ENCODE measurements at regions not wholly inside any gene's neighbourhood (a gene's known extent, or its start where the extent isn't known, plus 50 kb on each side); places are given as distances from the start of the nearest gene placed in this dataset.

DNA sequence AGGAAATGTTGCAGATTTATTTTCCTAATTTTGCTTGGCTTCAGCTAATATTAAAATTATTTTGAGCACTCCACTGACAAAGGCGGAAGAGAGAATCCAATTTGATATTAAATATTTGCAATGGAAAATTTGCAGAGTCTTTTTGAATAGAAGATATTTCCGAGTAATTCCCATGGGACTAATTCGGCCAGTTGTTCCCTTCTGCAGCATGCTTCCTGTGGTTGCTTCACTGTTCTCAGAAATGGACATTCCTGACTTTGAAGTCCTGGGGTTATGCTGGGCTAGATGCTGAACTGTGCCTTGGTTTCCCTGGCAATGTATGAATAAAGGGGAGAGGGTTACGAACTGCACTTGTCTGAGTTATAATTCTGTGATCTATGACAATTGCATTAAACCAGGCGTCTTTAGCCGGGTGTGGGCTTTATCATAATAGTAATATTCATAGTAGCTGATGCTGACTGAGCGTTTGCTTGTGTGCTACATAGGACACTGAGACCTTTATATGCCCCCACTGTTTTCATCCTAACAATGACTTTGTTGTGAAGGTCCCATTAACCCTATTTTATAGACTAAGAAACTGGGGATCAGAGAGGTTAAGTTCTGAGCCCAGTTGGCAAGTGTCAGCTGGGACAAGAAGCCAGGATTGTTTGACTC lies 114.5 kb upstream of the SPRY4 start:
- H3K36me3 ChIP-seq, result no peaks in the 10 kb centered on the region
- H3K9me3 ChIP-seq (ENCODE audit: severe bottlenecking), result no peaks in the 10 kb centered on the region
- no peak overlapping the region for H3K4me3 ChIP-seq (ENCODE audit: low read depth, low read length)
- no peak for TF ChIP-seq CTCF (IDR thresholded peaks at IDR 0.05; ENCODE audit: low read depth, low read length)
- H3K27me3 ChIP-seq (ENCODE audit: insufficient read depth, low read depth, severe bottlenecking), result no peaks in the 10 kb centered on the region
- no peak overlapping the region for H3K27ac ChIP-seq
- DNase-seq, result no peak

GRCh38 chr5:142438573-142438972 lies 113.8 kb upstream of the SPRY4 start:
- H3K27ac ChIP-seq, result no peak overlapping the region
- no peak overlapping the region for H3K4me3 ChIP-seq (ENCODE audit: low read depth, low read length)
- TF ChIP-seq CTCF (IDR thresholded peaks at IDR 0.05; ENCODE audit: low read depth, low read length), result no peak
- no peak for DNase-seq
- H3K27me3 ChIP-seq (ENCODE audit: insufficient read depth, low read depth, severe bottlenecking), result no peaks in the 10 kb centered on the region
- no peaks in the 10 kb centered on the region for H3K9me3 ChIP-seq (ENCODE audit: severe bottlenecking)
- H3K36me3 ChIP-seq, result no peaks in the 10 kb centered on the region

- Histone ChIP-seq H3K27ac (no peak overlapping the region), H3K36me3 (no peaks in the 10 kb centered on the region), H3K9me3 (ENCODE audit: severe bottlenecking) (no peaks in the 10 kb centered on the region), H3K27me3 (ENCODE audit: insufficient read depth, low read depth, severe bottlenecking) (no peaks in the 10 kb centered on the region), H3K4me3 (ENCODE audit: low read depth, low read length) (no peak overlapping the region)
- peak; percentile 20 for DNase-seq
- TF ChIP-seq CTCF (IDR thresholded peaks at IDR 0.05; ENCODE audit: low read depth, low read length), result no peak
Observed at GRCh38 chr5:142437563-142437962, 112.7 kb upstream of the SPRY4 start.

DNA sequence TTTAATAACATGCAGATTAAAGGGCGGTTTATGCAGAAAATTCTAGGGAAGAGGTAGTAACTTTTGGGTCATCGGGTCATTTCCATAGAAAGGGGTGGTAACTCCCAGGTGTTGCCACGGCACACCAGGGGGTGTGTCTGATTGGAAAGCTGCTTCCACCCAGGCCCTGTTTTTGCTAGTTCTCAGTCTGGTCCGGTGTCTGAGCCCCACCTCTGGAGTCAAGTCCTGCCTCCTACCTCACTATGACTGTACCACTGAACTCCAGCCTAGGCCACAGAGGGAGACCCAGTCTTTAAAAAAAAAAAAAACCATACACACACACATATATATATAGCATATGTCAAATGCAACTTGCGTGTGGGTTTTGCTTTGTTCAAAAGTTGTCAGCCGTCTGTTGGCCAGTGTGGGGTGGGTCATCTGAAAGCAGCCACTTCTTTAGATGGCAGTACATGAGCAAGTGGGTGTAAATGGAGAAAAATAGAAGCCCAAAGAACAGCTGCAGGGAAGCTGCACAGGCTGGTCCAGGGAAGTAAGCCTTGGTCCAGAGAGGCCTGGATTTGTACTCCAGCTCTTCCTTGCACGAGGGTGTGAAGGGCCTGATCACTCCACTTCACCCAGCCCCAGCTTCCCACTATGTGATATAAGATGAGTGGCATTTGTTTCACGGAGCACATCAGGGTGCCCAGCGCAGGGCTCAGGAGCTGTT lies 110.7 kb upstream of the SPRY4 start:
- no peak for DNase-seq
- Histone ChIP-seq H3K36me3 (no peaks in the 10 kb centered on the region), H3K9me3 (ENCODE audit: severe bottlenecking) (no peaks in the 10 kb centered on the region), H3K27me3 (ENCODE audit: insufficient read depth, low read depth, severe bottlenecking) (no peaks in the 10 kb centered on the region), H3K27ac (no peak overlapping the region), H3K4me3 (ENCODE audit: low read depth, low read length) (no peak overlapping the region)
- TF ChIP-seq CTCF (IDR thresholded peaks at IDR 0.05; ENCODE audit: low read depth, low read length), result no peak

- TF ChIP-seq CTCF (IDR thresholded peaks at IDR 0.05; ENCODE audit: low read depth, low read length), result no peak
- H3K4me3 ChIP-seq (ENCODE audit: low read depth, low read length), result no peak overlapping the region
- no peaks in the 10 kb centered on the region for H3K36me3 ChIP-seq
- no peaks in the 10 kb centered on the region for H3K9me3 ChIP-seq (ENCODE audit: severe bottlenecking)
- DNase-seq, result no peak
- H3K27ac ChIP-seq, result no peak overlapping the region
- H3K27me3 ChIP-seq (ENCODE audit: insufficient read depth, low read depth, severe bottlenecking), result no peaks in the 10 kb centered on the region
Observed at GRCh38 chr5:142434322-142434612, 109.4 kb upstream of the SPRY4 start.
